ENCODE measurements at regions not wholly inside any gene's neighbourhood (a gene's known extent, or its start where the extent isn't known, plus 50 kb on each side); places are given as distances from the start of the nearest gene placed in this dataset.

DNA sequence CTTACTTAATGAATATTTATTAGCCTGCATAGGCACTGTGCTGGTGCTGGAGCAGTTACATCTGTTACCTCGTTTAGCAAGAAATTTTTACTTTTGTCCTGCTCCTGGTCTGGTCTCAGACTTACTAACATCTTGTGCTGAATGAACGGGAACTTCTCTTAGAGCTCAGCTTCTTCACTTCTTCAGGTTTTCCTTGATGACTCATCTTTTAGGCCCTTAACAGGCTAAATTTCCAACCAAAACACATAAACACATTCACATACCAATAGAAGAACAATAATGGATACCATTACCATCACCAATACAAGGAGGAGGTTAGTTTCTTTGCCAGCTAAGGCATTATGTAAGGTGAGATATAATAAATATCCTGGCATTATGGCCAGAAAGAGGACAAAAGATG is 68.9 kb downstream of the IFI44 start:
- TF ChIP-seq POLR2AphosphoS5 (IDR thresholded peaks at IDR 0.05) (no peak), CTCF (IDR thresholded peaks at IDR 0.05) (no peak)
